ENCODE measurements at regions not wholly inside any gene's neighbourhood (a gene's known extent, or its start where the extent isn't known, plus 50 kb on each side); places are given as distances from the start of the nearest gene placed in this dataset.
"Not testable (repeated sequence)": the region's sequence is repeated elsewhere in the genome, so short reads cannot be mapped to it uniquely, and the experiment has no call there.

DNA sequence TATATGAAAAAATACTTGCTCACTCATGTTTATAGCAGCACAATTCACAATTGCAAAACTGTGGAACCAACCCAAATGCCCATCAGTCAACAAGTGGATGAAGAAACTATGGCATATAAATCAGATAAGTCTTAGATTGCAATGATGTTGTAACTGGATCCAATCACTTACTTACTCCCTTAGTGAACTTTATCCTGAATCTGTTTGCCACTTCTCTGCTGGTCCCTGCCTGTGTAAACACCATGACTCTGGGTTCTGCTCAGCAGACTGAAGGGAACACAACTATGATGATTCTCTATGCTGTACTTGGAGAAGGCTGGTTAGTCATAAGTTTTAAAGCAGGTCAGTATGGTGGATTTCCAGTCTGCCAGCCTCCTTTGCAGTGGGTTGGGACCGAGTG is 391.2 kb downstream of the RWDD3 start:
- DNase-seq: no peak

DNA sequence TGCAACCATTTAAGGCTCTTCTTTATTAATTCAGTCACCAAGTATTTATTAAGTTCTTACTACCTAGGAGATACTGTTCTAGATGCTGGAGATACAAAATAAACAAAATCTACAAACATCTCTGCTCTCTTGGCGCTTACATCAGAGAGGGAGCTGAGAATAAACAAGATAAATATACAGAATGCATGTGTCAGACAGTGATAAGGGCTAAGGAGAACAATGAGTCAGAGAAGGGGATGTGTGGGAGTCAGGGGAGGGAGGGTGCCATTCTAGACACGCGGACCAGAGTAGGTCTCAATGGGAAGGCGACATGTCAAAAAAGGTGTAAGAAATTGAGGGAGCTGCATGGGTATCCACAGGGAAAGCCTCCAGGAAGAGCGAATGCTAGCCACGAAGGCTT is 393.2 kb downstream of the RWDD3 start:
- DNase-seq: no peak

DNA sequence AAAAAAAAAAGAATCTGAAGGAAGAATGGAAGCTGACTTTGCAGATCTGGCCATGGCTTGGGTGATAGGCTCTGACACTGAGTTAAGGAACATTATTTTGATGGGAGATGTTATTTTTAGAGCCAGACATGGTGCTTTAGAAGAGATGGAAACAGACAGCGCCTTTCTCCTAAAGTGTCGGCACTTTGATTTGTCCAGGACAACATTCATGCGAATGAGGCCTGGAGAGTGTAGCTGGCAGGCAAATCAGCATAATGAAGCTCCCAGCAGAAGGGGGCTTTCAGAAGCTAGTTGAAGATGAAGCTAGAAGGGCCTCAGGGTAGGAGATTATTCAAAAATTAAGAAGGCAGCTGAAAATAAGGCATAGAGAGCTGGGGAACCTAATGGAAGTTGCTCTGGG is 397.7 kb downstream of the RWDD3 start:
- no peak for DNase-seq

DNA sequence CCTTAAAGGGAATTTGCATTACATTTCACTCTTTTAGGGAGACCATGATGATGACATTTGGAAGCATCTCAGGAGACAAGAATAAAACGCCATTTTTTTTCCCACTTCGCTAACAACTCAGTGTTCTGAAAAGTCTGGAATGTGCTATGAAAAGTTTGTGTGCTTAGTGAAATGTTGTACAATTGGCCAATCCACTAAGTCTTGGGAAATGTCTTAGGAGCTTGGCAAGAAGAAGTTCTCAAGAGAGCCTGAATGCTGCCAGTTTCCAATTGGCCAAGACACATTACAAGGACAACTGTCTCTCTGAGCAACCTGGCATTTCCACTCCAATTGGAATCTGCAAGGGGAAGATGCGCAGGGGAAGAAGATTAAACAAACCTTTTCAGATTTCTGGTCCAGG is 401.8 kb downstream of the RWDD3 start:
- DNase-seq: no peak

DNA sequence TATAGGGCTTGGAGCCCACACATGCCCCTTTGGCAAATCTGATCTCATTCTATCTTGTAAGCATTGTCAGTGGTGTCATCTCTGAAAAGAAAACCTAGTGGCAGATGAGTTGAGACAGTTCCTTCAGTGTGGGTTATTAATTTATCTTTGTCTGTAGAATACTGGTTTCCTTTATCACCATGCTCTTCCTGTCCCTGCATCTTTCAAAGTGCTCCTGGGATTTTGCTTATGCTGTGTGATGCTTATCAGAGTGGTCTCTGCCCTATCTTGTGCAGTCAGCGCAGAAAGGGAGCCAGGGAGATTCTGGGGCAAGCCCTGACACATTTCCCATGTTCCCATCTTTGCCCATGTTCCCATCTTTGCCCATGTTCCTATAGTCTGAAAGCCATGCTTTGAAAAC is 402.9 kb downstream of the RWDD3 start:
- DNase-seq: no peak

DNA sequence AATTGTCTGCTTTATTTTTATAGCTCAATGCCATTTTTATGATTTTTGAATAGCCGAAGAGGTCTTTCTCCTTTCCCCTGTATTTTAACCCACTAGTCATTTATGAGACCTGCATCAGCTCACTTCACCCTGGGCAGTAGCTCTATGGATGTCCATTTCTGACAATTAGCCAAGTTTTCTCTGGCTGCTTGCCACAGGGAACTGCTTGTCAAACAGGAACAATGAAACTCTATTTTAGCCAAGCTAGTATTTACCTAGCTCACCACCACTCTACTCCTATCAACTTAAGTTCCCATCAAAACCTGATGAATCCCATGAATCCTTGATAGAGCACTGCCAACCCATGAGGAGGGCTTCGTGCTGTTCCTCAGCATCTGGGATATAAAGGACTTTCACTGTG is 406.7 kb downstream of the RWDD3 start:
- DNase-seq: no peak

DNA sequence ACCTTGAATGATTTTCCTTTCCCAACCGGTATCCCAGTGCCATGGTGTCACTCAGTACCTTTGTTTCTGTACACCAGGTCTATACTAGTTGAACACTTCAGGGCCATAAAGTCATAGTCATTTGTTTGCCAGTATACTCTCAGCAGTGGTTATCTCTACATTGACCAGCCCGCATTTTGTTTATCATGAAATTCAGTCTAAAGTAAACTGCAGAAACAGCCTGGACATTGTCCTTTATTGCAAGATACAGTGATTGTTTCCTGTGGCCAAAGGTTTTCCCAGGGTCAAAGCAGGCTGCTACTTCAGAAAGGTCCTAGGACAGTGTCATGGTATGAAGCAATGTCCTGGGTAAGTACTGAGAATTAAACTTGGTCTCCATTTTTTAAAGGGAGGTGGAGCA is 407.4 kb downstream of the RWDD3 start:
- DNase-seq: no peak

DNA sequence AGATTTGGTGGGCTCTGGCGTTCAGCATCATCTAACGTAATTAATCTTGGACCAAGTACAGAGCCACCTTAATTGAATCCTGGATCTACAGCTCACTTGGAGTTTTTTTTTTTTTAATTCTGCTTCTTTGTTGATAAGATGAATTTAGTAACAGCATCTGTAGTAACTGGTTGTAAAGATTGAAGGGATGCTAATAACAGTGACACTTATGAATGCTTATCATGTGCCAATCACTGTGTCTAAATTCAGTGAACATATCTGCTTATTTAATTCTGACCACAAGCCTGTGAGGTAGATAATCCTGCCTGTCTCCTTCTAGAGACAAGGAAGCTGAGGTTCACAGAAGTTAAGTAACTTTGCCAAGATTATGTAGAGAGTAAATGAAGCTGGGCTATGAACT is 408.0 kb downstream of the RWDD3 start:
- DNase-seq: no peak

DNA sequence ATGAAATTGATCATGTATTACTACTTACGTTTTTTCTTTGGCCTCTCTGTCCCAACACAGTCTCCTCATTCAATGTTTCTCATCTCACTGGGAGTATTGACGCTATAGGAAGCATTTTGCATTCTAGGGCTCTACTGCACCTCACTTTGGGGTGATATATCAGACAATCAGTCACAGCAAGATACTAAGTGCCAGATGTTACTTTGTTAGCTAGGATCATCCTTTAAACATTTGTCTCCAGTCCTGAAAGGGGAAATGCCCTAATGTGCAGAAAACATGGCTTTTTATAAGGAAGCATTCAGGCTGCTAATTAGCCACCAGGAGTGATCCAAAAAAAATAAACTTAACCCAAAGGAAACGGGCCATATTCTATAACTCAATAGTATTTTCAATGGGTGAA is 409.1 kb downstream of the RWDD3 start:
- no peak for DNase-seq

DNA sequence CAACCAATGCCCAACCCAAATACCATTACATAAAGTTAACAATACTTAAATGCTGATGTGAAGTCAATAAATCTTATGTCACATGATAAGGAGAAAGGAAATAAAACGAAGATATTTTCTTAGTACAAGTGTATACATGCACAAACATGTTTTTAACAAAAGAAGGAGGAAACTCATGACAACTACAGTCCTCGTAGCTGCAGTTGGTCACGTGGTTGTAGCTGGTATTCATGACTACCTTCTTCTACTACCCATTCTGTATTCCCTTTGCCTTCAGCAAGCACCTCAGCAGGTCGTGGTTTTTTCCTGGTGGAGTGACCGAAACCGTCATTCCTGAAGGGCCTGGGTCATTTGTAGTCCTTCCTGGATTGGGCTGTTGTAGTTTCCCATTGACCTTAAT is 411.1 kb downstream of the RWDD3 start:
- not testable (repeated sequence) for DNase-seq

DNA sequence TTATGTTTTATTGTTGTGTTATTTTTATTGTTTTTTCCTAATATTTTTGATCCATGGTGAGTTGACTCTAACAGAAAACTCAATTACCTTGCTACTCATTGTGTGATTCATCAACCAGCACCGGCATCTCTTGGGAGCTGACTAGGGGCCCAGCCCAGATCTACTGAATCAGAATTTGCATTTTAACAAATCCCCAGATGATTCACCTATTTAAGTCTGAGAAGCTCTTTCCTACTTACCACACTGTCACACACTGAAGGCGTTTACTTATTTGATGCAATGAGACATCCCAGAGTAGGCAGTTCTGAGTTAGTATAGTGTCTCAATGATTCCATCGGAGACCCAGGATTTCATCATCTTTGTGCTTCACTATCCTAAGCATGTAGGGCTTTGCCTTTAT is 416.6 kb downstream of the RWDD3 start:
- peak; percentile 60 for DNase-seq

DNA sequence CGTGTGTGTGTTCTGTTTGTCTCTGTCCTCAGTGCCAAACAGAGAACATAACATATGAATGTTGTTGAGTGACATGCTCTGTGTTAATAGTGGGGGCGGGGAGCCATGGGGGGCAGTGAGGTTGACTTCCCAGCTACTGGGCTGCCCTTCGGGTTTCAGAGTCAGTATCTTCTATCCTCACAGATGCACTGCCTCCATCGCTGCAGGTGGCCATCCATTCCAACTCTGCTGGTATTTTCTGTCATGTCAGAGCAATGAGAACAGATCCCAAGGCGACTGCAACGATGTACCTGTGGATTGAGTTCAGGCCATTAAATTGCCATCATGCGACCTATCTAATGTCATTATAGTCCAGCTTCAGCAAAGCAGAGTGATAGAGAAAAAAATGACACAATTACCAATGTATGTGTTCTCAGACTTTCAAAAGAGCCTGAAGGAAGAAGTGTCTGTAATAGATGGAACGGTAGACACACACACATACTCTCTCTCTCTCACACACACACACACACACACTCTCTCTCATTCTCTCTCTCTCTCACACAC is 418.5 kb downstream of the RWDD3 start:
- DNase-seq: no peak

DNA sequence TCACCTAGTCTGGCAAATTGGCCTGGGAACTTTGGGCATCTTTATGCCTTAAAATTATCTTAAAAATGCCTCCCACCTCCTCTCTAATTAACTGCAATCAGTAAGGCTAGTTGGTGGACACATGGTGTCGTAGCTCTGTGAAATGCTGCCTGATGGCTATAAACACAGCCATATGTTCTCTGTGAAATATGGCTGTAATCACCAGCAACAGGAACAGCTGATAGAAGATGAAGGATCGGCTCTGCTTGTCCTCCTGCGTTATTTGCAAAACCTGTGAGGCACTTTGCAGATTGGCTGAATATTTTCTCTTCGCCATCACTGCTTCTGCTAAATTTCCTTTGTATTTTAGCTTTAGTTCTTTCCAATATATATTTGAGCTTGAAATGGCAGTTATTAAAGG is 419.6 kb downstream of the RWDD3 start:
- DNase-seq: no peak

DNA sequence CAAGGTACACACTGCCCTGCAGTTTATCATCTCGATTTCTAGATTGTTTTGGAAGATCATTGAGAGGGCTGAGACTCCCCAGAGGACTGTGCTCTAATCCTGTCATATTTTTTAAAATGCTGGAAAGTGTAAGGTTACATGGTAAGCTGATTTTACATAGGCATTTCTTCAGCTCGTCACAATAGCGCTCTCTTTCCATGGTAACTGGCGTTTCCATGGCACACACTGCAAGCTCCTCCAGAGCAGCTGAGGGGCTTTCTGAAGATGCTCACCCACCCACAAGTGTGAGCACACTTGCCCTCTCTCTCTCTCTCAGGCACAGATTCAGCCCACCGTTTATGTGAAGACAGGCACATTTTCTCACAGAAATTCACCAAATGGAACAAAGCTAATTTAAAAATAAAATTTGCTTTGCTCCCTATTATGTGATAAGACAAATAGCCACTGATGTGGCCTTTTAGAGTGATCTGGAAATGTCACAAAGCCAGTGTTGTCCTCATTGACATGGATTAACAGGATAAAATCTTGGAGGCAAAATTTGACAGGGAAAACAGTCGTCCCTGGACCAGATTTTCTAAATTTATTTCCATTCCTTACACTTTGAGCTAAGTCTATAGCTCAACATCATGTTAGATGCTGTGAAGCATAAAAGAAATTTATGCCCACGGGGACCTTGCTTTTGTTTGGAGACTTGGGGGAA is 421.5 kb downstream of the RWDD3 start:
- DNase-seq: no peak

DNA sequence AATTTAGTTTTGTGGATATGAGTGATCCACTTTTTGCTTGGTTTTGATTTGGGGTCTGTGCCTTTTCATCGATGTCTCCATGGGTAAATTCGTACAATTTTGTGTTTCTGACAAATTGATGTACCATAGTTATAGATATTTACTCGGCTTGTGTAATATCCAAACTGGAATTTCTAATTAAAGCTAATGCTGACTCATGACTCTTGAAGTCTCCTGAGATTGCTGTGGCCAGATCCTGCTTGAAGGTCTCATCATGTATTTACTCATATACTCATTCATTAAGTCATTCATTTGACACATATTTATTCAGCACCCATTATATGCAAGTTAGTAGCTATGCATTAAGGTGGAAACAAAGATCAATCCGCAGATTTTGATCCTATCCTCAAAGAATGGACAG is 423.2 kb downstream of the RWDD3 start:
- no peak for DNase-seq

DNA sequence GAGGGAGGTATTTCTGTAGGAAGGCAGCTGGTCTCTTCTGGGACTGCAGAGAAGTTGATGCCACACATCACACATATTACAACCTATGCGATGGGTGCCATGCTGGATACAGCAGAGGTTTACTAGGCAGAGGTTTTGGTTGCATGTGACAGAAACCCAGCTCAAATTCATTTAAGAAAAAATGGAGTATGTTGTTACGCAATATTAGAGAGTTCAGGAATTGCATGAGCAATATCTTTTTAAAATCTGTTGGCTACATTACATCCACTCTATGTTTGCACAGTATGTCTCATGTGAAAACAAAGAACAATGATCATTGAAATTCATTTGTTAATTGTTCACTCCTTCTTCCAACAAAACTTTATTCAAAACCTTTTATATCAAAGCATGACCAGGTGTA is 425.2 kb downstream of the RWDD3 start:
- DNase-seq: no peak

DNA sequence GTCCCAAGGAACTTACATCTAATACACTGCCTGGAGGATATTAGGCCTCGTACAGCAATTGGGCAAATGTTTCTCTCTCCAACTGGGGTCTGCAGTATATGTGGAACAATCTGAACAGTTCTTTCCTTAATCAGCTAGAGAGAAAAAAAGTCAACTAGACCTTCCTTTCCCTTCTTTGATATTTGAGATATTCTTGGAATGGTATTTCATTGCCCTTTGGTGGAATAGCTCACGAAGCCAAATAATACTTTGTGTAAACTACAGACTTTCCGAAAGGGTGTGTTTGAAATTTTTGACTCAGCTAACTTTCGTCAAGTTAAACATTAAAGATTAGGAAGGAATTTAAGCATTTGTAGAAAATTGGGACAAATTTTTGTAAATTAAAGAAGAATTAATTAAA is 425.6 kb downstream of the RWDD3 start:
- no peak for DNase-seq

DNA sequence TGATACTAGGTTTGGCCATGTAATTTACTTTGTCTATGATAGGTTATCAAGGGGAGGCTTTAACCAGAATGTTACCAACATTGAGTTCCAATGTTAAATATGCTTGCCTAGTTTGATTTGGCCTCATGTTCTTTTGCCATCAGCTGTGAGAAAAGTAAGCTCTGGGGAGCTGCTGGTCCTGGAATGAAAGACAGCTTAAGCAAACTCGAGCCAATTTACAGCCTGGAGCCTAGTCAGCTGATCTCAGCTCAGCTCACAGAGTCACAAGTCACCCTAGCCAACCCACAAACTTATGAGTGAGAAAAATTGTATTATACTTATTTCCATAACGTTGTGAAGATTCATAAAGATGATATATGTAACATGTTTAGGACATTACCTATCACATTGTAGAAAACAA is 426.7 kb downstream of the RWDD3 start:
- DNase-seq: no peak

DNA sequence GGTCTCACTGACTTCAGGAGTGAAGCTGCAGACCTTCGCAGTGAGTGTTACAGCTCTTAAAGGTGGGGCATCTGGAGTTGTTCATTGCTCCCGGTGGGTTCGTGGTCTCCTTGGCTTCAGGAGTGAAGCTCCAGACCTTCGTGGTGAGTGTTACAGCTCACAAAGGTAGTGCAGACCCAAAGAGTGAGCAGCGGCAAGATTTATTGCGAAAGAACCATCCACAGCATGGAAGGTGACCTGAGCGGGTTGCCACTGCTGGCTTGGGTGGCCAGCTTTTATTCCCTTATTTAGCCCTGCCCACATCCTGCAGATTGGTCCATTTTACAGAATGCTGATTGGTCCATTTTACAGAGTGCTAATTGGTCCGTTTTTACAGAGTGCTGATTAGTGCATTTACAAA is 429.5 kb downstream of the RWDD3 start:
- DNase-seq: not testable (repeated sequence)

DNA sequence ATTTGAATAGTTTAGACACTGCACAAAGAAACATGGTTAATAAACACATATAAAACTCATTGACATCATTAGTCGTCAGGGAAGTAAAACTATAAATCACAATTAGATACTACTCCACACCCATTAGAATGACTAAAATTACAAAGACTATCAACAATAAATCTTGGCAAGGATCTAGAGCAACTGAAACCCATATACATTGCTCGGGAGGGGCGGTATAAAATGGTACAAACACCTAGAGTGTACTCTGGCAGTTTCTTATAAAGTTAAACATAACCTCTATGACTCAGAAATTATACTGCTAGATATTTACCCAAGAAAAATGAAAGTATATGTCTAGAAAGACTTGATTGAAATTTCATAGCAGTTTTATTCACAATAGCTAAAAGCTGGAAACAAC is 434.2 kb downstream of the RWDD3 start:
- no peak for DNase-seq

DNA sequence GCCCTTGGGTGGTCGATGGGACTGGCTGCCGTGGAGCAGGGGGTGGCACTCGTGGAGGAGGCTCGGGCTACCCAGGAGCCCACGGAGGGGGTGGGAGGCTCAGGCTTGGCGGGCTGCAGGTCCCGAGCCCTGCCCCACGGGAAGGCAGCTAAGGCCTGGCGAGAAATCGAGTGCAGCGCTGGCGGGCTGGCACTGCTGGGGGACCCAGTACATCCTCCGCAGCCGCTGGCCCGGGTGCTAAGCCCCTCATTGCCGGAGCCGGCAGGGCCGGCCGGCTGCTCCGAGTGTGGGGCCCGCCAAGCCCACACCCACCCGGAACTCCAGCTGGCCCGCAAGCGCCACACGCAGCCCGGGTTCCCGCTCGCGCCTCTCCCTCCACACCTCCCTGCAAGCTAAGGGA is 435.6 kb downstream of the RWDD3 start:
- DNase-seq: not testable (repeated sequence)

DNA sequence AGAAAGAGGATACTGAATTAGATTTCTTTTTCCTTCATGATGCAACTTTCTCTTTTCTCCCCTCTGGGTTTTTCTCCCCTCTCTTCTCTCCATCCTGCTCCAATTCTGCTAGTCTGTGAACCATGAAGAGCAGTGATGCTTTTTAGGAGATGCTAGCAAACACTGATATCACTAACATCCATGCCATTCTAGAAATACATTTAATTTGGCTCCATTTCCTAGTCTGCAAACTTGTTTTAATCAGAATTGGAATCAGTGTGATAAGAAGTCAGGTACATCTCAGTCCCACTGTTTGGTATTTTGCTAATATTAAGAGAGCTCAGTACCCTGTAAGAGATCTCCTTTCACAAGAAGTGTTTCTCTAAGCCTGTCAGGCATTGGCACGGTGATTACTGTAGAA is 437.1 kb downstream of the RWDD3 start:
- no peak for DNase-seq

DNA sequence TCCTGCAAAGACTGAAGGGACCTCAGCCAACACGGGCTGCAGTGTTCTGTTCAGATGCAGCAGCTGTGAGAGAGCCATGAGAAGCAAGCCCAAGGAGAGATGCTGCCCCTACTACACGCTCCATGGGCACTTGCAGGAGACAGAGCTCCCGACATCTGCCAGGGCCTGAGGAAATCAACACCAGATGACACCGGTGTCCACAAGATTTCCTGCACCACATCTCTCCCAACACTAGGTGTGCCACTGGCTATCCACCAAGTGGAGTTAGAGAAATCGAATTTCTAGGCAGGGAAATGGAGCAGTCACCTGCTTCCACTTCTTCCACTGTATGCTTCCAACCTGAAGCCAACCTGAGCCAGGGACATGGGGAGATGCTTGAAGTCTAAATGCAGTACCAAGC is 445.3 kb downstream of the RWDD3 start:
- DNase-seq: no peak

DNA sequence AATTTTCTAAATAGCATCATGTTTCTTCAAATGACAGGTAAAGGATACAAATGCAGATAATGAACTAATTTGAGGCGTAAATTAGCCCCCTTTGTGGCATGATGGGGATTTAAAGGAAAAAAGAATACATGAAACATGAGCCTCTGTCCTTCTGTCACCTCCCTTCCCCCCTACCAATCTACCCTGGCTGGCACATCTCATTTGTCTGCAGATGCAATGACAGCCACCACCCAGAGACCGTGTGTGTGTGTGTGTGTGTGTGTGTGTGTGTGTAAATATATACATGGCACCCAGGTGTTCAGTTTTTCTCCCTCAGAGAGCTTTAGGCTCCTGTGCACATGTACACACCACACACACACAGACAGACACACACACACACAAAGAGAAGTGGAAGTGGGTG is 451.1 kb downstream of the RWDD3 start:
- no peak for DNase-seq

DNA sequence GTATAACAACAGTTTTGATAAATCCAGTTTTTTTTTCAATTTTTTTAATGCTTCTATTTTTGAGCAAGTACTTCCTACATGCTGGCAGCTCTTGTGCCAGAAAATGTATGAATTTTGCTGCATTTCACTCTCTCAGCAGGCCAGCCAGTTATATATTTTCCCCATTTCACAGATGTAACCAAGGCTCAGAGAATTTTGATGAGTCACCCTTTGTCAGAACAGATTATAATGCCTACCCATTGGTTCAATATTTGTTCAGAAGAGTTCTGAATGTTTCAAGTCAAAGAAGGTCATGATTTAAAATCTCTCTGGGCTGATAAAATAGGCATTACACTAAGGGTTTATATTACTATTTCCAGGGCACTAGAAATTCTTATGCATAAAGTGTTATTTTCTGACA is 452.2 kb downstream of the RWDD3 start:
- DNase-seq: no peak

All from NCI-H526 treated with DMSO at 0.1 percent for 48 hours (cell line).